Panc1 (cell line): ENCODE measurements at regions not wholly inside any gene's neighbourhood (a gene's known extent, or its start where the extent isn't known, plus 50 kb on each side); places are given as distances from the start of the nearest gene placed in this dataset.
"Not testable (repeated sequence)": the region's sequence is repeated elsewhere in the genome, so short reads cannot be mapped to it uniquely, and the experiment has no call there.

ENCODE experiments used
- ATAC-seq: fragments of 200-7000 bp; cut with Tn5 transposase; 2 replicates; pipeline ENCODE4 v1.9.1; 2020; ENCODE audit warnings: mild to moderate bottlenecking, moderate library complexity
- BruUV-seq: library from RNA; stranded (reverse); fragments of 400-500 nt; replicated peaks from 2 replicates; lab custom pipeline; 2021; lab: Mats Ljungman, UMichigan
- CTCF ChIA-PET: fragments of 300-600 bp; sonication (Branson Sonifier 250); formaldehyde crosslinking; loops from one replicate; lab custom pipeline; 2022; ENCODE audit warnings: antibody characterized with exemption; lab: Charles Lee
- POLR2A ChIA-PET: fragments of 300-600 bp; sonication (Branson Sonifier 250); formaldehyde crosslinking; loops from one replicate; lab custom pipeline; 2022; ENCODE audit warnings: antibody characterized with exemption; lab: Charles Lee
- DNase-seq: peaks from one replicate; pipeline ENCODE4 v3.0.0-alpha.2; 2010; ENCODE audit warnings: low read depth, low spot score
- H3K27ac ChIP-seq: 2 replicates; pipeline ENCODE4 v1.5.1; 2011; ENCODE audit warnings: mild to moderate bottlenecking, low read length, inconsistent platforms
- H3K27me3 ChIP-seq: fragments of 200-500 bp; sonication (Bioruptor generic); 2 replicates; pipeline ENCODE4 v1.6.0; 2014; ENCODE audit warnings: low read length, inconsistent platforms; ENCODE audit not compliant: control insufficient read depth, insufficient read depth
- H3K36me3 ChIP-seq: fragments of 200-500 bp; sonication (Bioruptor generic); 2 replicates; pipeline ENCODE4 v1.5.1; 2014; ENCODE audit warnings: inconsistent platforms, mild to moderate bottlenecking, low read length, moderate library complexity; ENCODE audit not compliant: control insufficient read depth, insufficient read depth
- H3K4me1 ChIP-seq: 2 replicates; pipeline ENCODE4 v1.5.1; 2011; ENCODE audit warnings: inconsistent platforms, mild to moderate bottlenecking, low read length, moderate library complexity; ENCODE audit not compliant: control insufficient read depth, insufficient read depth
- H3K4me3 ChIP-seq, 2 experiments: 2 replicates each; pipeline ENCODE4 v1.5.1; 2011 to 2012; ENCODE audit warnings: low read depth in 2 of 2, low read length in 2 of 2, mild to moderate bottlenecking in 2 of 2, inconsistent platforms in 1 of 2, moderate library complexity in 1 of 2
- H3K9me3 ChIP-seq: fragments of 200-500 bp; sonication (Bioruptor generic); 2 replicates; pipeline ENCODE4 v1.5.1; 2014; ENCODE audit warnings: low read depth, mild to moderate bottlenecking, inconsistent platforms, low read length, moderate library complexity; ENCODE audit not compliant: control insufficient read depth, insufficient read depth
- POLR2AphosphoS5 ChIP-seq: IDR thresholded peaks from 2 replicates; pipeline ENCODE4 v1.6.1; 2012; ENCODE audit warnings: mild to moderate bottlenecking, low read depth, low read length, moderate library complexity
- REST ChIP-seq, 2 experiments: IDR thresholded peaks; 2 replicates each; pipeline ENCODE4 v1.6.1; 2011 to 2012; ENCODE audit warnings: low read depth in 2 of 2, control low read depth in 1 of 2, low read length in 1 of 2, mild to moderate bottlenecking in 1 of 2, moderate library complexity in 1 of 2; ENCODE audit not compliant: insufficient read depth in 1 of 2
- SIN3A ChIP-seq: IDR thresholded peaks from 2 replicates; pipeline ENCODE4 v1.6.1; 2012; ENCODE audit warnings: low read depth, mild to moderate bottlenecking, low read length, moderate library complexity, borderline replicate concordance; ENCODE audit not compliant: insufficient read depth
- TCF7L2 ChIP-seq: IDR thresholded peaks from 2 replicates; pipeline ENCODE4 v1.6.1; 2011; ENCODE audit warnings: mild to moderate bottlenecking, low read depth, low read length, inconsistent platforms
- in situ Hi-C: cut with HindIII; loops from 2 replicates; pipeline ENCODE4 v1.10.0; 2016; ENCODE audit warnings: low sequenced_read_pairs, low pct_unique_long_range_greater_than_20kb
- intact Hi-C: fragments of 100-400 bp; cut with micrococcal nuclease; formaldehyde crosslinking; loops from one replicate; pipeline ENCODE4 v1.10.0; 2022; ENCODE audit not compliant: unreplicated experiment
- TF ChIP-seq, protein P1 (sequence below): fragments of 450-650 bp; IDR thresholded peaks from 2 replicates; pipeline ENCODE4 v1.5.1; 2017; ENCODE audit warnings: mild to moderate bottlenecking

GRCh38 chr10:121329631-121330030 lies 268.6 kb downstream of the FGFR2 start:
- intact Hi-C loops, CTCF ChIA-PET, H3K9me3 ChIP-seq, H3K4me3 ChIP-seq, BruUV-seq, DNase-seq, H3K36me3 ChIP-seq, in situ Hi-C loops, H3K27ac ChIP-seq, H3K27me3 ChIP-seq, ATAC-seq: not testable (repeated sequence)
- POLR2A ChIA-PET = interaction anchor here (0.7 kb wide), 1 partner anchor 1670 kb away, joined by 3 read pairs; no protein-coding TSS in a partner anchor
- peaks cover 15% of the 10 kb centered on the region for H3K4me1 ChIP-seq

DNA sequence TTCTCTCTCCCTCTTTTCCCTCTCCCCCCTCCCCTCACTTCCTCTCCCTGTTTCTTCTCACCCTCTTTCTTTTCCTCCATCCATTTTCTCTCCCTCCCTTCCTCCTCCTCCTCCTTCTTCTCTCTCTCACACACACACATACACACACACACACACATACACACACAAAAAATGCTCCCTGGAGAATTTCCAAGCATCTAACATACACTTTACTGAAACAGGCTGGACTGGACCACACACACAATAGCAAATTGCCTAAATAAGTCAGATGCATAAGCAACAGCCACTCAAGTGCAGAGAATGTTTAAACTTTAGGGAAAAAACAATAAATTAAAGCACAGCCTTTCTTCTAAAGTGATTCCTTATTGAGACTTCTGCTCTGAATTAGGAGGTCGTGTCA lies 267.7 kb downstream of the FGFR2 start:
- ChIA-PET POLR2A (no interaction called here), CTCF (no interaction called here)
- TF ChIP-seq SIN3A (no peak), TCF7L2 (no peak), REST (IDR thresholded peaks at IDR 0.05; ENCODE audit: insufficient read depth in 1 of 2, low read depth in 2 of 2, low read length in 1 of 2) (no peak), POLR2AphosphoS5 (no peak)
- TF ChIP-seq, protein P1, sequence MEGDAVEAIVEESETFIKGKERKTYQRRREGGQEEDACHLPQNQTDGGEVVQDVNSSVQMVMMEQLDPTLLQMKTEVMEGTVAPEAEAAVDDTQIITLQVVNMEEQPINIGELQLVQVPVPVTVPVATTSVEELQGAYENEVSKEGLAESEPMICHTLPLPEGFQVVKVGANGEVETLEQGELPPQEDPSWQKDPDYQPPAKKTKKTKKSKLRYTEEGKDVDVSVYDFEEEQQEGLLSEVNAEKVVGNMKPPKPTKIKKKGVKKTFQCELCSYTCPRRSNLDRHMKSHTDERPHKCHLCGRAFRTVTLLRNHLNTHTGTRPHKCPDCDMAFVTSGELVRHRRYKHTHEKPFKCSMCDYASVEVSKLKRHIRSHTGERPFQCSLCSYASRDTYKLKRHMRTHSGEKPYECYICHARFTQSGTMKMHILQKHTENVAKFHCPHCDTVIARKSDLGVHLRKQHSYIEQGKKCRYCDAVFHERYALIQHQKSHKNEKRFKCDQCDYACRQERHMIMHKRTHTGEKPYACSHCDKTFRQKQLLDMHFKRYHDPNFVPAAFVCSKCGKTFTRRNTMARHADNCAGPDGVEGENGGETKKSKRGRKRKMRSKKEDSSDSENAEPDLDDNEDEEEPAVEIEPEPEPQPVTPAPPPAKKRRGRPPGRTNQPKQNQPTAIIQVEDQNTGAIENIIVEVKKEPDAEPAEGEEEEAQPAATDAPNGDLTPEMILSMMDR = no peak
- Histone ChIP-seq H3K27me3 (no peaks in the 10 kb centered on the region), H3K36me3 (no peaks in the 10 kb centered on the region), H3K4me3 (no peak overlapping the region), H3K9me3 (no peaks in the 10 kb centered on the region), H3K4me1 (peaks cover 6% of the 10 kb centered on the region; the same call in 1 of the 2 replicates), H3K27ac (no peak overlapping the region)
- intact Hi-C loops = no loop called here
- no peak for DNase-seq
- in situ Hi-C loops = no loop called here
- no peak for ATAC-seq
- no TSS peak for BruUV-seq

- no peaks in the 10 kb centered on the region for H3K4me1 ChIP-seq
- H3K27me3 ChIP-seq = no peaks in the 10 kb centered on the region
- intact Hi-C loops = no loop called here
- H3K27ac ChIP-seq = no peak overlapping the region
- TF ChIP-seq POLR2AphosphoS5 = no peak
- ChIA-PET POLR2A (no interaction called here), CTCF (no interaction called here)
- H3K36me3 ChIP-seq = no peaks in the 10 kb centered on the region
- no peak overlapping the region for H3K4me3 ChIP-seq
- H3K9me3 ChIP-seq = no peaks in the 10 kb centered on the region
- DNase-seq (no peak), ATAC-seq (no peak)
- no TSS peak for BruUV-seq
- in situ Hi-C loops = no loop called here
These were observed 265.9 kb downstream of the FGFR2 start for GRCh38 chr10:121332353-121332752.
